ENCODE measurements at regions not wholly inside any gene's neighbourhood (a gene's known extent, or its start where the extent isn't known, plus 50 kb on each side); places are given as distances from the start of the nearest gene placed in this dataset.

DNA sequence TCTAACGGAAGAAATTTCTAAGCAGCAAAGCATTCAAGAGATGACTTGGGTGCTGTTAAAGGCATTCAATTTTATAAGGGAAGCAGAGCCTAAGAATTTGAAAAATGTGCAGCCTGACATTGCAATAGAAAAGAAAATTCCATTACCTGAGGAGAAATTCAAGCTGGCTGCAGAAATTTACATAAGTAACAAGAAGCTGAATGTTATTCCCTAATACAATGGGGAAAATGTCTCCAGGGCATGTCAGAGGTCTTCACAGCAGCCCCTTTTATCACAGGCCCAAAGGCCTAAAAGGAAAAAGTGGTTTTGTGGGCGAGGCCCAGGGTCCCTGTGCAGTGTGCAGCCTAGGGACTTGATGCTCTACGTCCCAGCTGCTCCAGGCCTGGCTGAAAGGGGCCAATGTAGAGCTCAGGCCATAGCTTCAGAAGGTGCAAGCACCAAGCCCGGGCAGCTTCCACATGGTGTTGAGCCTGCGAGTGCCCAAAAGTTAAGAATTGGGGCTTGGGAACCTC is 306.7 kb downstream of the RDH14 start:
- TF ChIP-seq FOXA2 (IDR thresholded peaks at IDR 0.05), result no peak
- TF ChIP-seq HNF4G (IDR thresholded peaks at IDR 0.05), result no peak
- TF ChIP-seq, protein P1, sequence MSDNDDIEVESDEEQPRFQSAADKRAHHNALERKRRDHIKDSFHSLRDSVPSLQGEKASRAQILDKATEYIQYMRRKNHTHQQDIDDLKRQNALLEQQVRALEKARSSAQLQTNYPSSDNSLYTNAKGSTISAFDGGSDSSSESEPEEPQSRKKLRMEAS (IDR thresholded peaks at IDR 0.05), result no peak
- no peak for TF ChIP-seq NR2F2 (IDR thresholded peaks at IDR 0.05)
- TF ChIP-seq ZBTB33 (IDR thresholded peaks at IDR 0.05), result no peak
- TF ChIP-seq YY1 (IDR thresholded peaks at IDR 0.05), result no peak
- TF ChIP-seq REST (IDR thresholded peaks at IDR 0.05), result no peak
- no peak for TF ChIP-seq RXRA (IDR thresholded peaks at IDR 0.05)
- TF ChIP-seq FOXA1 (IDR thresholded peaks at IDR 0.05), result no peak
- TF ChIP-seq GABPA (IDR thresholded peaks at IDR 0.05 in 1 of 2, conservative IDR thresholded peaks at IDR 0.05 in 1 of 2), result no peak
- TF ChIP-seq JUND (IDR thresholded peaks at IDR 0.05), result no peak
- no peak for TF ChIP-seq HNF4A (conservative IDR thresholded peaks at IDR 0.05)
- no peak for TF ChIP-seq ATF3 (IDR thresholded peaks at IDR 0.05)
- no peak for TF ChIP-seq CTCF (IDR thresholded peaks at IDR 0.05; ENCODE audit: low read depth, low read length, missing input control)
- no peak for TF ChIP-seq RAD21 (IDR thresholded peaks at IDR 0.05)
- no peak for TF ChIP-seq EGR1 (IDR thresholded peaks at IDR 0.05; ENCODE audit: low read depth in 2 of 2)
- no peak for TF ChIP-seq SP1 (IDR thresholded peaks at IDR 0.05)
- no peak for TF ChIP-seq TAF1 (conservative IDR thresholded peaks at IDR 0.05)

More for the DNA sequence above, 306.7 kb downstream of the RDH14 start:
- no peaks in the 10 kb centered on the region for H3K36me3 ChIP-seq (ENCODE audit: control insufficient read depth in 4 of 4, insufficient read depth in 3 of 4, low read depth in 1 of 4, low read length in 3 of 4)
- WGBS, result 87% methylated on average over 5 of the region's 5 CpGs
- no peaks in the 10 kb centered on the region for H3K9me3 ChIP-seq (ENCODE audit: control insufficient read depth in 4 of 4, low read length in 3 of 4)
- H3K9ac ChIP-seq (ENCODE audit: low read depth in 1 of 2, low read length in 2 of 2), result no peak overlapping the region
- H3K4me3 ChIP-seq (ENCODE audit: low read depth in 1 of 3, low read length in 3 of 3), result no peak overlapping the region
- no peak for DNase-seq (ENCODE audit: low spot score)
- H3K27me3 ChIP-seq (ENCODE audit: control insufficient read depth in 4 of 4, insufficient read depth in 4 of 4, low read length in 3 of 4), result no peaks in the 10 kb centered on the region
- no peak overlapping the region for H3K27ac ChIP-seq (ENCODE audit: low read depth in 1 of 2, low read length in 2 of 2)
- H3K4me1 ChIP-seq (ENCODE audit: control insufficient read depth in 4 of 4, insufficient read depth in 4 of 4, low read length in 3 of 4), result no peaks in the 10 kb centered on the region

All from liver (tissue), 8 donors.